KOPT-K1 (cell line): ENCODE measurements at regions not wholly inside any gene's neighbourhood (a gene's known extent, or its start where the extent isn't known, plus 50 kb on each side); places are given as distances from the start of the nearest gene placed in this dataset.
"Not testable (repeated sequence)": the region's sequence is repeated elsewhere in the genome, so short reads cannot be mapped to it uniquely, and the experiment has no call there.

Source experiments
- H3K27ac ChIP-seq: fragments of 200-600 bp; sonication (generic); 2 replicates; pipeline ENCODE4 v1.5.1; 2016; ENCODE audit warnings: antibody characterized with exemption, mild to moderate bottlenecking, low read depth, low read length; ENCODE audit not compliant: poor library complexity, severe bottlenecking
- H3K36me3 ChIP-seq: fragments of 200-600 bp; sonication (generic); 2 replicates; pipeline ENCODE4 v1.5.1; 2017; ENCODE audit warnings: antibody characterized with exemption, mild to moderate bottlenecking, low read length, moderate library complexity; ENCODE audit not compliant: insufficient read depth
- H3K9me3 ChIP-seq: fragments of 200-600 bp; sonication (generic); 2 replicates; pipeline ENCODE4 v1.5.1; 2017; ENCODE audit warnings: antibody characterized with exemption, low read length, mild to moderate bottlenecking; ENCODE audit not compliant: insufficient read depth, poor library complexity, severe bottlenecking

- H3K27ac ChIP-seq: peak overlapping the region; percentile 46
- no peaks in the 10 kb centered on the region for H3K36me3 ChIP-seq
- H3K9me3 ChIP-seq: no peaks in the 10 kb centered on the region
Observed at GRCh38 chr6:14510038-14510437, 392.5 kb downstream of the CD83 start.

- no peaks in the 10 kb centered on the region for H3K36me3 ChIP-seq
- H3K9me3 ChIP-seq: no peaks in the 10 kb centered on the region
- H3K27ac ChIP-seq: peak overlapping the region; percentile 46
Observed at GRCh38 chr6:14511061-14511586, 393.6 kb downstream of the CD83 start.

GRCh38 chr6:14512246-14512645, 394.7 kb downstream of the CD83 start:
- Histone ChIP-seq H3K27ac (peak overlapping the region; percentile 88), H3K9me3 (no peaks in the 10 kb centered on the region), H3K36me3 (no peaks in the 10 kb centered on the region)

- H3K36me3 ChIP-seq: no peaks in the 10 kb centered on the region
- peak overlapping the region; percentile 88 for H3K27ac ChIP-seq
- H3K9me3 ChIP-seq: no peaks in the 10 kb centered on the region
Observed at GRCh38 chr6:14513496-14514393, 396.2 kb downstream of the CD83 start.

GRCh38 chr6:14516956-14517355, 399.4 kb downstream of the CD83 start:
- Histone ChIP-seq H3K9me3 (peaks cover 3% of the 10 kb centered on the region), H3K36me3 (no peaks in the 10 kb centered on the region), H3K27ac (peak overlapping the region; percentile 88)

- peak overlapping the region; percentile 88 for H3K27ac ChIP-seq
- no peaks in the 10 kb centered on the region for H3K36me3 ChIP-seq
- H3K9me3 ChIP-seq: peaks cover 3% of the 10 kb centered on the region
Observed at GRCh38 chr6:14517516-14518105, 400.0 kb downstream of the CD83 start.

GRCh38 chr6:14518515-14519217, 401.1 kb downstream of the CD83 start:
- peak overlapping the region; percentile 88 for H3K27ac ChIP-seq
- no peaks in the 10 kb centered on the region for H3K36me3 ChIP-seq
- H3K9me3 ChIP-seq: peaks cover 3% of the 10 kb centered on the region

GRCh38 chr6:14520029-14520428, 402.5 kb downstream of the CD83 start:
- Histone ChIP-seq H3K36me3 (no peaks in the 10 kb centered on the region), H3K9me3 (peaks cover 3% of the 10 kb centered on the region), H3K27ac (no peak overlapping the region)

- Histone ChIP-seq H3K9me3 (peaks cover 3% of the 10 kb centered on the region), H3K27ac (no peak overlapping the region), H3K36me3 (no peaks in the 10 kb centered on the region)
Observed at GRCh38 chr6:14520536-14520935, 403.0 kb downstream of the CD83 start.

- Histone ChIP-seq H3K36me3 (no peaks in the 10 kb centered on the region), H3K27ac (no peak overlapping the region), H3K9me3 (peaks cover 4% of the 10 kb centered on the region)
Observed at GRCh38 chr6:14521141-14521540, 403.6 kb downstream of the CD83 start.

- peaks cover 11% of the 10 kb centered on the region for H3K9me3 ChIP-seq
- not testable (repeated sequence) for H3K36me3 ChIP-seq, H3K27ac ChIP-seq
Observed at GRCh38 chr6:14521861-14522260, 404.3 kb downstream of the CD83 start.

GRCh38 chr6:14524319-14524718, 406.7 kb downstream of the CD83 start:
- H3K27ac ChIP-seq: no peak overlapping the region
- peaks cover 22% of the 10 kb centered on the region for H3K9me3 ChIP-seq
- no peaks in the 10 kb centered on the region for H3K36me3 ChIP-seq

GRCh38 chr6:14530385-14530784, 412.8 kb downstream of the CD83 start:
- no peak overlapping the region for H3K27ac ChIP-seq
- H3K9me3 ChIP-seq: peaks cover 19% of the 10 kb centered on the region
- H3K36me3 ChIP-seq: no peaks in the 10 kb centered on the region

- H3K27ac ChIP-seq: no peak overlapping the region
- no peaks in the 10 kb centered on the region for H3K36me3 ChIP-seq
- H3K9me3 ChIP-seq: peaks cover 6% of the 10 kb centered on the region
Observed at GRCh38 chr6:14533446-14533845, 415.9 kb downstream of the CD83 start.

- H3K36me3 ChIP-seq: no peaks in the 10 kb centered on the region
Observed at GRCh38 chr6:14537030-14537429, 419.5 kb downstream of the CD83 start.

More at GRCh38 chr6:14537030-14537429, 419.5 kb downstream of the CD83 start:
- Histone ChIP-seq H3K27ac (no peak overlapping the region), H3K9me3 (peaks cover 6% of the 10 kb centered on the region)
